MCF 10A (cell line): ENCODE measurements at regions not wholly inside any gene's neighbourhood (a gene's known extent, or its start where the extent isn't known, plus 50 kb on each side); places are given as distances from the start of the nearest gene placed in this dataset.

Experiments used
- BruUV-seq: library from RNA; stranded (reverse); fragments of 400-500 nt; replicated peaks from 2 replicates; lab custom pipeline; 2021; lab: Mats Ljungman, UMichigan
- CTCF ChIA-PET: fragments of 300-600 bp; sonication (Branson Sonifier 250); formaldehyde crosslinking; extraction: SDS; loops from one replicate; lab custom pipeline; 2021; ENCODE audit warnings: antibody characterized with exemption, inconsistent platforms; lab: Yijun Ruan, JAX
- POLR2A ChIA-PET: fragments of 300-600, 350-650 bp; sonication (Branson Sonifier 250); formaldehyde crosslinking; extraction: SDS; loops from one replicate; lab custom pipeline; 2020; ENCODE audit warnings: antibody characterized with exemption, inconsistent platforms; lab: Yijun Ruan, JAX
- DNase-seq: peaks from one replicate; pipeline ENCODE4 v3.0.0-alpha.2; 2018; ENCODE audit not compliant: unreplicated experiment
- H3K27ac Mint-ChIP-seq: one replicate; pipeline ENCODE4 v1.8.0; 2022; ENCODE audit warnings: mild to moderate bottlenecking, low read depth, mixed read lengths; ENCODE audit not compliant: unreplicated experiment
- H3K27me3 Mint-ChIP-seq: one replicate; pipeline ENCODE4 v1.8.0; 2022; ENCODE audit warnings: mixed read lengths; ENCODE audit not compliant: insufficient read depth, unreplicated experiment
- H3K36me3 Mint-ChIP-seq: one replicate; pipeline ENCODE4 v1.8.0; 2022; ENCODE audit warnings: mild to moderate bottlenecking, moderate library complexity, mixed read lengths; ENCODE audit not compliant: insufficient read depth, unreplicated experiment
- H3K4me1 Mint-ChIP-seq: one replicate; pipeline ENCODE4 v1.8.0; 2022; ENCODE audit warnings: mixed read lengths; ENCODE audit not compliant: insufficient read depth, unreplicated experiment
- H3K4me3 Mint-ChIP-seq: one replicate; pipeline ENCODE4 v1.8.0; 2022; ENCODE audit warnings: mild to moderate bottlenecking, moderate library complexity, mixed read lengths; ENCODE audit not compliant: unreplicated experiment
- H3K9me3 Mint-ChIP-seq: one replicate; pipeline ENCODE4 v1.8.0; 2022; ENCODE audit warnings: mixed read lengths; ENCODE audit not compliant: unreplicated experiment
- CTCF ChIP-seq: fragments of 200-600 bp; IDR thresholded peaks from one replicate; pipeline ENCODE4 v1.8.0; 2022; ENCODE audit warnings: antibody characterized with exemption, mild to moderate bottlenecking; ENCODE audit not compliant: unreplicated experiment
- intact Hi-C: fragments of 100-400 bp; cut with micrococcal nuclease; formaldehyde crosslinking; loops from 2 replicates; pipeline ENCODE4 v1.14.1; 2022

- BruUV-seq: no TSS peak
- H3K27me3 Mint-ChIP-seq: no peaks in the 10 kb centered on the region
- TF ChIP-seq CTCF: no peak
Measured at GRCh38 chr7:114830952-114831351, 90.9 kb upstream of the MDFIC start.

GRCh38 chr7:114832906-114833595 is 88.8 kb upstream of the MDFIC start:
- H3K9me3 Mint-ChIP-seq: no peaks in the 10 kb centered on the region
- H3K27me3 Mint-ChIP-seq: no peaks in the 10 kb centered on the region
- intact Hi-C loops: no loop called here
- BruUV-seq: no TSS peak
- H3K36me3 Mint-ChIP-seq: no peaks in the 10 kb centered on the region
- no peak for TF ChIP-seq CTCF
- ChIA-PET POLR2A (no interaction called here), CTCF (interaction anchor here (1.2 kb wide), 1 partner anchor 32 kb away, joined by 3 read pairs; no protein-coding TSS in a partner anchor)
- peaks cover 8% of the 10 kb centered on the region for H3K4me1 Mint-ChIP-seq
- DNase-seq: no peak
- H3K4me3 Mint-ChIP-seq: no peak overlapping the region
- no peak overlapping the region for H3K27ac Mint-ChIP-seq

More at GRCh38 chr7:114830952-114831351, 90.9 kb upstream of the MDFIC start:
- no peaks in the 10 kb centered on the region for H3K9me3 Mint-ChIP-seq
- H3K4me1 Mint-ChIP-seq: peaks cover 8% of the 10 kb centered on the region
- no peaks in the 10 kb centered on the region for H3K36me3 Mint-ChIP-seq
- CTCF ChIA-PET: interaction anchor here (0.6 kb wide), 1 partner anchor 249 kb away, joined by 3 read pairs; no protein-coding TSS in a partner anchor
- POLR2A ChIA-PET: no interaction called here
- intact Hi-C loops: no loop called here
- no peak overlapping the region for H3K27ac Mint-ChIP-seq
- H3K4me3 Mint-ChIP-seq: no peak overlapping the region
- no peak for DNase-seq

- intact Hi-C loops: no loop called here
- Mint-ChIP-seq H3K4me3 (no peak overlapping the region), H3K4me1 (peaks cover 8% of the 10 kb centered on the region), H3K9me3 (no peaks in the 10 kb centered on the region), H3K27ac (no peak overlapping the region), H3K27me3 (no peaks in the 10 kb centered on the region), H3K36me3 (no peaks in the 10 kb centered on the region)
- DNase-seq: no peak
- ChIA-PET POLR2A (no interaction called here), CTCF (interaction anchor here (1.0 kb wide), 1 partner anchor 10 kb away, joined by 3 read pairs; no protein-coding TSS in a partner anchor)
- TF ChIP-seq CTCF: no peak
- BruUV-seq: no TSS peak
Measured at GRCh38 chr7:114835303-114835702, 86.6 kb upstream of the MDFIC start.

- ChIA-PET POLR2A (no interaction called here), CTCF (no interaction called here)
- Mint-ChIP-seq H3K27me3 (no peaks in the 10 kb centered on the region), H3K4me1 (peaks cover 8% of the 10 kb centered on the region), H3K9me3 (no peaks in the 10 kb centered on the region), H3K4me3 (no peak overlapping the region), H3K36me3 (no peaks in the 10 kb centered on the region), H3K27ac (no peak overlapping the region)
- no TSS peak for BruUV-seq
- no peak for TF ChIP-seq CTCF
- no peak for DNase-seq
- intact Hi-C loops: no loop called here
Measured at GRCh38 chr7:114835861-114836260, 86.0 kb upstream of the MDFIC start.
